Subcutaneous abdominal adipose tissue (tissue), 5 donors: ENCODE measurements at regions not wholly inside any gene's neighbourhood (a gene's known extent, or its start where the extent isn't known, plus 50 kb on each side); places are given as distances from the start of the nearest gene placed in this dataset.

Experiments used
- H3K27ac ChIP-seq: one replicate; pipeline ENCODE4 v1.7.0; 2013; ENCODE audit warnings: low read depth, mild to moderate bottlenecking, inconsistent platforms, low read length, moderate library complexity
- H3K27me3 ChIP-seq, 5 donors: one replicate each; pipeline ENCODE4 v1.7.0; 2013; ENCODE audit warnings: low read length in 5 of 5, inconsistent platforms in 1 of 5; ENCODE audit not compliant: control insufficient read depth in 5 of 5, insufficient read depth in 4 of 5
- H3K36me3 ChIP-seq, 5 donors: one replicate each; pipeline ENCODE4 v1.7.0; 2013; ENCODE audit warnings: low read length in 5 of 5; ENCODE audit not compliant: control insufficient read depth in 5 of 5, insufficient read depth in 5 of 5
- H3K4me1 ChIP-seq, 5 donors: one replicate each; pipeline ENCODE4 v1.7.0; 2013; ENCODE audit warnings: low read length in 5 of 5, mild to moderate bottlenecking in 3 of 5, moderate library complexity in 1 of 5; ENCODE audit not compliant: control insufficient read depth in 5 of 5, insufficient read depth in 5 of 5
- H3K4me3 ChIP-seq, 5 donors: one replicate each; pipeline ENCODE4 v1.7.0; 2013; ENCODE audit warnings: low read length in 5 of 5, low read depth in 1 of 5
- H3K9ac ChIP-seq, 5 donors: one replicate each; pipeline ENCODE4 v1.7.0; 2013; ENCODE audit warnings: low read length in 5 of 5, mild to moderate bottlenecking in 4 of 5, moderate library complexity in 3 of 5
- H3K9me3 ChIP-seq, 5 donors: one replicate each; pipeline ENCODE4 v1.7.0; 2013; ENCODE audit warnings: low read length in 5 of 5; ENCODE audit not compliant: control insufficient read depth in 5 of 5
- donor health status: healthy.
- donor health status: healthy.
- donor health status: healthy.
- donor health status: healthy.
- donor health status: healthy.

DNA sequence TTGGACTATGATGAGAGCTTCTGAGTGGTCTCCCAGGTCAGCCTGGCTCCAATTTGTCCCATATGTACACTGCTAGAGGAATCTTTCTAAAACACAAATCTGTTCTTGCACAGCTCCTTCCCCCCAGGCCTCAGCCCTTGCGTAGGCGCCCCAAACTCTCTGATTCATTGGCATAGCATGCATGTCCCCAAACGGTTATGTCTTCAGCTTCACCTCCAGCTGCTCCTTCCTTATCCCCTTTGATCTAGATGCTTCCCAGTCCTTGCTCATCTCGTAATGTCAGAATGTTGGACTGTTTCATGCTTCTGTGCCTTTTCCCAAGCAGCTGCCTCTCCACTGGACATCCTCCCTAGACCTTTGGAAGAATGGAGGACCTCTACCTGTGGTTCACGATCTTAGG, 60.1 kb upstream of the BASP1 start:
- Histone ChIP-seq H3K27ac (no peak overlapping the region), H3K9ac (no peak overlapping the region), H3K9me3 (no peaks in the 10 kb centered on the region), H3K4me3 (no peak overlapping the region), H3K36me3 (no peaks in the 10 kb centered on the region), H3K4me1 (no peaks in the 10 kb centered on the region), H3K27me3 (no peaks in the 10 kb centered on the region)

GRCh38 chr5:17157916-17158529, 59.4 kb upstream of the BASP1 start:
- no peak overlapping the region for H3K27ac ChIP-seq
- no peaks in the 10 kb centered on the region for H3K4me1 ChIP-seq
- H3K4me3 ChIP-seq: no peak overlapping the region
- H3K36me3 ChIP-seq: no peaks in the 10 kb centered on the region
- no peaks in the 10 kb centered on the region for H3K9me3 ChIP-seq
- H3K9ac ChIP-seq: no peak overlapping the region
- H3K27me3 ChIP-seq: no peaks in the 10 kb centered on the region

GRCh38 chr5:17160756-17161040, 56.7 kb upstream of the BASP1 start:
- Histone ChIP-seq H3K9ac (no peak overlapping the region), H3K27ac (no peak overlapping the region), H3K9me3 (no peaks in the 10 kb centered on the region), H3K36me3 (no peaks in the 10 kb centered on the region), H3K4me1 (no peaks in the 10 kb centered on the region), H3K4me3 (no peak overlapping the region), H3K27me3 (no peaks in the 10 kb centered on the region)

- H3K27ac ChIP-seq: no peak overlapping the region
These were observed 55.8 kb upstream of the BASP1 start for GRCh38 chr5:17161662-17162061.

DNA sequence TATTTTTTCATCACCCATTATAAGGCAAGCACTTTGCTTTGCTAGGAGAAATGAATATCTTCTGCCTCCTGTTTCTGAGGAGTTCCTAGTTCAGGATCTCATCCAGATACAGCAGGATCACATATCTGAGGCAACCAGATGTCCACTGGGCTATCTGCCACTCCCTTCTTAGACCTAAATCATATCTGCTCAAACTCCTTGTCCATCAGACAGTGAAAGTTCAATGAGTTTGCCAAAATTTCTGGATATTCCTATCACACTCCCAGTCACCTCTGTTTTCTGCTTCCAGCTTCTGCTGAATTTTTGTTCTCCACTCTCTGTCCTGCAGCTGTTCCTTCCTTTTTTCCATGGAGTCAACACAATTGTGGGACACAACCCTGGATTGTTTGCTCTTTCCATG, 54.2 kb upstream of the BASP1 start:
- Histone ChIP-seq H3K4me1 (peaks cover 0 to 12% (median 6%) of the 10 kb centered on the region in 5 donors), H3K9ac (no peak overlapping the region), H3K9me3 (no peaks in the 10 kb centered on the region), H3K27ac (no peak overlapping the region), H3K36me3 (no peaks in the 10 kb centered on the region), H3K27me3 (no peaks in the 10 kb centered on the region), H3K4me3 (no peak overlapping the region)

More at GRCh38 chr5:17161662-17162061, 55.8 kb upstream of the BASP1 start:
- Histone ChIP-seq H3K4me1 (no peaks in the 10 kb centered on the region), H3K4me3 (no peak overlapping the region), H3K36me3 (no peaks in the 10 kb centered on the region), H3K9me3 (no peaks in the 10 kb centered on the region), H3K9ac (no peak overlapping the region), H3K27me3 (no peaks in the 10 kb centered on the region)

DNA sequence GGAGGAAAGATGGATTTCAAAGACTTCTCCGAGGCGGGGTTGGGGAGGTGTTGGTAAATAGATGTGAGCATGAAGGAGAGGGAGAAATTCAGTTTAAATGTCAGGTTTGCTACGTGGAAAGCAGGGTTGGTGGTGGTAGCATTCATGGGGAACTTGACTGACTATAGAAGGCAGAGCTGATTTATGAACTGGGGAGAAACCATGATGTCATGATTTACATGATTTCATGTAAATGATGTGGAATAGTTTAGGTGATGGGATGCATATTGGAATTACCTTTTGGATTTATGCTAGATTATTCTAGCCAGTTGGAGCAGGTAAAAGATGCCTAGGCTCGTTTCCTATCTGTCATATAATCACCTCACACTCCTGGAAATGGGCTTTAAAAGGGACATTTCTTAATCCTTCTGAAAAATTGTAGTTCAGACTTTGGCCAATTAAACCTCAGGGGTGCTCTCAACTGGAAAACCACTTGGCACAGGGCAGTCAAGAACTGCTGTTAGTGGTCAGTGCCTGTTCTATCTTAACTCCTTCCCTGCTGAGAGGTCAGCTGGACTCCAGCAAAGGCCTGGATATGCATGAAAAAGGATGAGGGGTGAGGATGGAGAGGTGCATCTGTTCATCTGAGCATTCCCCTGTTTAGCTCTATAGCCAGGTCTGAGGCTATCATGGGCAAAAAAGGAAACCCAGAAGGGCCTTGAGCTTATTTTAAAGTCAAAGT, 50.1 kb upstream of the BASP1 start:
- no peak overlapping the region for H3K4me3 ChIP-seq
- no peak overlapping the region for H3K9ac ChIP-seq
- no peaks in the 10 kb centered on the region for H3K36me3 ChIP-seq
- no peaks in the 10 kb centered on the region for H3K9me3 ChIP-seq
- peaks cover 0 to 25% (median 22%) of the 10 kb centered on the region in 5 donors for H3K4me1 ChIP-seq
- no peaks in the 10 kb centered on the region for H3K27me3 ChIP-seq
- no peak overlapping the region for H3K27ac ChIP-seq
